H1 (cell line): ENCODE measurements at regions not wholly inside any gene's neighbourhood (a gene's known extent, or its start where the extent isn't known, plus 50 kb on each side); places are given as distances from the start of the nearest gene placed in this dataset.

ENCODE experiments used
- CTCF ChIA-PET: fragments of 300-600 bp; sonication (Branson Sonifier 250); formaldehyde crosslinking; loops from one replicate; lab custom pipeline; 2021; ENCODE audit not compliant: partially characterized antibody; lab: Charles Lee
- POLR2A ChIA-PET: fragments of 300-600 bp; sonication (Branson Sonifier 250); formaldehyde crosslinking; loops from one replicate; lab custom pipeline; 2021; ENCODE audit warnings: inconsistent platforms; ENCODE audit not compliant: partially characterized antibody; lab: Charles Lee
- DNase-seq, 2 experiments: peaks; one replicate each; pipeline versions ENCODE4 v3.0.0 to v3.0.0-alpha.2; 2010 to 2022; ENCODE audit warnings: low spot score in 2 of 2, low read depth in 1 of 2, mixed read lengths in 1 of 2
- FAIRE-seq: peaks from 2 replicates; lab custom pipeline; 2011; peaks lifted over from hg19 to GRCh38; lab: Jason Lieb, UNC
- H2AFZ ChIP-seq: 2 replicates; pipeline ENCODE4 v1.8.1; 2012; ENCODE audit warnings: low read length, inconsistent platforms
- H2AK5ac ChIP-seq: 2 replicates; pipeline ENCODE4 v1.6.1; 2013; ENCODE audit warnings: low read depth, low read length
- H2BK120ac ChIP-seq: replicated peaks from 2 replicates; pipeline ENCODE3; 2013; ENCODE audit warnings: low read depth, low read length, inconsistent platforms
- H2BK12ac ChIP-seq: 2 replicates; pipeline ENCODE4 v1.6.1; 2013; ENCODE audit warnings: low read depth, low read length
- H2BK15ac ChIP-seq: 2 replicates; pipeline ENCODE4 v1.6.1; 2013; ENCODE audit warnings: low read length
- H2BK20ac ChIP-seq: 2 replicates; pipeline ENCODE4 v1.6.1; 2013; ENCODE audit warnings: low read length
- H2BK5ac ChIP-seq: 2 replicates; pipeline ENCODE4 v1.6.1; 2013; ENCODE audit warnings: low read depth, low read length
- H3K14ac ChIP-seq: 2 replicates; pipeline ENCODE4 v1.6.1; 2013; ENCODE audit warnings: inconsistent platforms; ENCODE audit not compliant: insufficient read length
- H3K18ac ChIP-seq: 2 replicates; pipeline ENCODE4 v1.6.1; 2013; ENCODE audit warnings: low read length; ENCODE audit errors: extremely low read depth
- H3K23ac ChIP-seq: 2 replicates; pipeline ENCODE4 v1.6.1; 2013; ENCODE audit warnings: inconsistent platforms; ENCODE audit not compliant: insufficient read length
- H3K23me2 ChIP-seq: 2 replicates; pipeline ENCODE4 v1.6.1; 2013; ENCODE audit warnings: low read depth, low read length
- H3K27ac ChIP-seq: 2 replicates; pipeline ENCODE4 v1.6.1; 2011; ENCODE audit warnings: low read depth, low read length, inconsistent platforms
- H3K27me3 ChIP-seq, 4 experiments: replicated peaks in 1 of 4; 1 replicate in 1 of 4; 2 replicates in 3 of 4; pipeline versions ENCODE4 v1.6.1 to v1.8.1; 2011 to 2013; ENCODE audit warnings: low read length in 3 of 4, mild to moderate bottlenecking in 3 of 4, inconsistent platforms in 2 of 4, mixed read lengths in 2 of 4, moderate library complexity in 1 of 4; ENCODE audit not compliant: control insufficient read depth in 3 of 4, insufficient read depth in 3 of 4; ENCODE audit errors: extremely low read depth in 1 of 4
- H3K36me3 ChIP-seq, 4 experiments: 2 replicates each; pipeline versions ENCODE4 v1.6.1 to v1.8.1; 2011 to 2013; ENCODE audit warnings: mild to moderate bottlenecking in 4 of 4, low read length in 3 of 4, moderate library complexity in 2 of 4, control low read depth in 1 of 4, inconsistent platforms in 1 of 4; ENCODE audit not compliant: insufficient read depth in 4 of 4, control insufficient read depth in 2 of 4
- H3K4ac ChIP-seq: replicated peaks from 2 replicates; pipeline ENCODE3; 2013; ENCODE audit warnings: low read length, low read depth, mixed read lengths, inconsistent platforms; ENCODE audit not compliant: insufficient read length
- H3K4me1 ChIP-seq, 4 experiments: replicated peaks in 1 of 4; 1 replicate in 1 of 4; 2 replicates in 3 of 4; pipeline versions ENCODE4 v1.6.1 to v1.8.1; 2011 to 2013; ENCODE audit warnings: low read length in 3 of 4, inconsistent platforms in 2 of 4, mixed read lengths in 1 of 4; ENCODE audit not compliant: insufficient read depth in 4 of 4, control insufficient read depth in 3 of 4
- H3K4me2 ChIP-seq, 2 experiments: 2 replicates each; pipeline versions ENCODE4 v1.6.1 to v1.8.1; 2011 to 2013; ENCODE audit warnings: low read depth in 2 of 2, low read length in 2 of 2, control low read depth in 1 of 2, inconsistent platforms in 1 of 2, mild to moderate bottlenecking in 1 of 2; ENCODE audit not compliant: insufficient read depth in 1 of 2
- H3K4me3 ChIP-seq, 4 experiments: fragments of 200-600, 300-600 bp in 1 of 4; sonication (generic), shearing (Covaris generic), sonication (Bioruptor Twin) in 1 of 4; 2 replicates each; pipeline versions ENCODE4 v1.5.1 to v1.8.1; 2011 to 2016; ENCODE audit warnings: low read length in 4 of 4, low read depth in 3 of 4, control low read depth in 2 of 4, inconsistent platforms in 2 of 4, mild to moderate bottlenecking in 2 of 4, mixed read lengths in 1 of 4, moderate library complexity in 1 of 4; ENCODE audit not compliant: insufficient read depth in 2 of 4; ENCODE audit errors: extremely low read depth in 1 of 4
- H3K56ac ChIP-seq: replicated peaks from 2 replicates; pipeline ENCODE3; 2013; ENCODE audit warnings: low read depth, mild to moderate bottlenecking, mixed read lengths, low read length, inconsistent platforms; ENCODE audit not compliant: insufficient read length
- H3K79me1 ChIP-seq: 2 replicates; pipeline ENCODE4 v1.6.1; 2013; ENCODE audit warnings: low read depth, low read length, control low read depth
- H3K79me2 ChIP-seq, 2 experiments: 2 replicates each; pipeline versions ENCODE4 v1.6.1 to v1.8.1; 2012 to 2013; ENCODE audit warnings: low read length in 2 of 2, mild to moderate bottlenecking in 2 of 2, inconsistent platforms in 1 of 2; ENCODE audit not compliant: insufficient read depth in 2 of 2, control insufficient read depth in 1 of 2
- H3K9ac ChIP-seq, 4 experiments: replicated peaks in 1 of 4; 1 replicate in 1 of 4; 2 replicates in 3 of 4; pipeline versions ENCODE4 v1.6.1 to v1.8.1; 2011 to 2013; ENCODE audit warnings: low read depth in 3 of 4, low read length in 3 of 4, control low read depth in 2 of 4, mild to moderate bottlenecking in 2 of 4, moderate library complexity in 2 of 4, inconsistent platforms in 1 of 4; ENCODE audit errors: extremely low read depth in 1 of 4
- H3K9me3 ChIP-seq, 2 experiments: 2 replicates each; pipeline versions ENCODE4 v1.6.1 to v1.8.1; 2012 to 2013; ENCODE audit warnings: mild to moderate bottlenecking in 2 of 2, moderate library complexity in 2 of 2, control low read depth in 1 of 2, inconsistent platforms in 1 of 2, low read depth in 1 of 2, low read length in 1 of 2, mixed read lengths in 1 of 2; ENCODE audit not compliant: insufficient read depth in 2 of 2
- H4K20me1 ChIP-seq, 2 experiments: replicated peaks in 1 of 2; 2 replicates each; pipeline versions ENCODE3 to v1.8.1; 2011 to 2013; ENCODE audit warnings: inconsistent platforms in 2 of 2, low read length in 2 of 2, mild to moderate bottlenecking in 1 of 2; ENCODE audit not compliant: insufficient read depth in 2 of 2, control insufficient read depth in 1 of 2
- H4K5ac ChIP-seq: 2 replicates; pipeline ENCODE4 v1.6.1; 2013; ENCODE audit warnings: low read length, low read depth, mixed read lengths, inconsistent platforms; ENCODE audit not compliant: insufficient read length
- H4K8ac ChIP-seq: 2 replicates; pipeline ENCODE4 v1.8.0; 2013; ENCODE audit warnings: mild to moderate bottlenecking, moderate library complexity, low read length, inconsistent platforms; ENCODE audit not compliant: insufficient read depth; ENCODE audit errors: extremely low read depth
- H4K91ac ChIP-seq: replicated peaks from 2 replicates; pipeline ENCODE3; 2013; ENCODE audit warnings: low read length, mixed read lengths, inconsistent platforms; ENCODE audit not compliant: insufficient read length
- BCL11A ChIP-seq, 2 experiments: IDR thresholded peaks; one replicate each; pipeline ENCODE4 v1.6.1; 2011; ENCODE audit warnings: low read depth in 2 of 2, low read length in 2 of 2, mild to moderate bottlenecking in 2 of 2
- CTCF ChIP-seq, 3 experiments: IDR thresholded peaks; 1 replicate in 2 of 3; 2 replicates in 1 of 3; pipeline versions ENCODE4 v1.5.1 to v1.6.1; 2011; ENCODE audit warnings: low read length in 3 of 3, mild to moderate bottlenecking in 3 of 3, inconsistent platforms in 2 of 3, low read depth in 1 of 3, moderate library complexity in 1 of 3; ENCODE audit not compliant: insufficient read depth in 1 of 3; ENCODE audit errors: control extremely low read depth in 1 of 3
- TAF1 ChIP-seq: IDR thresholded peaks from 2 replicates; pipeline ENCODE4 v1.6.1; 2011; ENCODE audit warnings: mild to moderate bottlenecking, low read depth, low read length
- WGBS, 2 experiments: shearing (Covaris generic) in 1 of 2; methylation state at CpG; one replicate each; pipeline versions ENCODE4 v1.1.6 to v1.1.7; 2013 to 2015; ENCODE audit warnings: low lambda C conversion rate in 2 of 2, mixed read lengths in 2 of 2, inconsistent platforms in 1 of 2, low coverage in 1 of 2, missing lambda C conversion rate in 1 of 2; ENCODE audit not compliant: insufficient replicate concordance in 2 of 2, insufficient coverage in 1 of 2, insufficient read length in 1 of 2; ENCODE audit errors: extremely low coverage in 1 of 2, missing lambda C conversion rate in 1 of 2; 5-methylcytosine and 5-hydroxymethylcytosine counted together

- Histone ChIP-seq H3K9ac (no peak overlapping the region), H3K27ac (no peak overlapping the region), H3K9me3 (no peaks in the 10 kb centered on the region), H3K56ac (no peak overlapping the region), H2BK5ac (no peak overlapping the region), H4K20me1 (no peaks in the 10 kb centered on the region), H3K18ac (no peak overlapping the region), H3K79me2 (no peaks in the 10 kb centered on the region), H3K23me2 (no peaks in the 10 kb centered on the region), H3K27me3 (no peaks in the 10 kb centered on the region), H2AFZ (peak overlapping the region; percentile 77; the same call in 1 of the 2 replicates), H2BK15ac (no peak overlapping the region), H3K79me1 (no peaks in the 10 kb centered on the region), H3K36me3 (no peaks in the 10 kb centered on the region), H4K8ac (no peak overlapping the region), H2BK12ac (no peak overlapping the region), H3K14ac (no peak overlapping the region), H4K5ac (no peak overlapping the region), H4K91ac (no peak overlapping the region)
- no peak for DNase-seq
- ChIA-PET CTCF (no interaction called here), POLR2A (no interaction called here)
- TF ChIP-seq BCL11A (IDR thresholded peaks at IDR 0.05; ENCODE audit: low read depth in 2 of 2, low read length in 2 of 2): no peak
- no peak for TF ChIP-seq CTCF (IDR thresholded peaks at IDR 0.05; ENCODE audit: control extremely low read depth in 1 of 3, insufficient read depth in 1 of 3, low read depth in 1 of 3, low read length in 3 of 3)
- TF ChIP-seq TAF1: no peak
- TF ChIP-seq, all 59 proteins: peak for 0
- H3K4ac ChIP-seq: no peak overlapping the region
- WGBS, 2 experiments: 88% methylated on average over 1 of the region's 1 CpG; no CpG with 5 or more reads in 1 of the 2 experiments
- H3K4me3 ChIP-seq: no peak overlapping the region
- H2BK120ac ChIP-seq: no peak overlapping the region
- H3K4me1 ChIP-seq: no peaks in the 10 kb centered on the region
- H3K23ac ChIP-seq: no peak overlapping the region
- no peak overlapping the region for H2BK20ac ChIP-seq
- no peak overlapping the region for H3K4me2 ChIP-seq
- H2AK5ac ChIP-seq: no peak overlapping the region
- no peak for FAIRE-seq
Observed at GRCh38 chr10:53379956-53380355, 607.4 kb upstream of the MBL2 start.
